ENCODE measurements at regions not wholly inside any gene's neighbourhood (a gene's known extent, or its start where the extent isn't known, plus 50 kb on each side); places are given as distances from the start of the nearest gene placed in this dataset.

DNA sequence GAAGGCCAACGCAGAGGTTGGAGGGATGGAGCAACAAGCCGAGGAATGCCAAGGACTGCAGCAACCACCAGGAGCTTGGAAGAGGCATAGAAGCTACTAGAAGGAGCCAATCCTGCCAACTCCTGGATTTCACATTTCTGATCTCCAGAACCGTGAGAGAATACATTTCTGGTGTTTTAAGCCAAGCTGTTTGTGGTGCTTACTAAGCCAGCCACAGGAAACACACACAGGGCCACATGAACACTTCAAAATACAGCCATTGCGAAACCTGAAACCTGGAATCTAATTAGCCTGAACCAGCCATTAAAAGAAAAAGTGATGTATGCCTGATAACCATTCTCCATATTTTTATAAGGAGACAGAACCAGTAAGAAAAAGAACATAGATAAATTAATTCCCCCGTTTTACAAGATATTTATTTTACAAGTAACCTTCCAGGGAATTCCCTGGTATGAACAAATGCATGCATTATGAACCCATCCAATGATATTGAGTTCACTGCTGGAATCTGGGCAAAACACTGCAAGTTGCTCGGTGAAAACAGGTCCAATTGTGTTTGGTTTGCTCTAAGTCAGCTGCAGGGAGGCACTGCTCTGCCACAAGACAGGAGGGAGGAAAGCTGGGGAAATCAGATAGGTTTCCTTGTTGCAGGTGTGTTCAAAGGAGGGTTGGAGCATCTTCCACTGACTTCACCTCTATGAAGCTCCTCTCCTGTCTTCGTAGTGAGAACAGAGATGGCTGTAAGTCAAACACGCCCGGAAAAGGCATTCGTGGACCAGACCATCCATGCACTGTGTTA is 70.2 kb downstream of the ETS2 start:
- H3K9me3 Mint-ChIP-seq, result peaks cover 3% of the 10 kb centered on the region
- no peaks in the 10 kb centered on the region for H3K36me3 Mint-ChIP-seq (ENCODE audit: low read depth)
- no peaks in the 10 kb centered on the region for H3K36me3 ChIP-seq (ENCODE audit: insufficient read depth, low read length)
- no peak for TF ChIP-seq CTCF (IDR thresholded peaks at IDR 0.05)
- no peak for ATAC-seq (ENCODE audit: poor library complexity)
- no peaks in the 10 kb centered on the region for H3K27me3 Mint-ChIP-seq
- peaks cover 0 to 3% of the 10 kb centered on the region in 2 experiments for H3K27me3 ChIP-seq (ENCODE audit: control insufficient read depth in 1 of 2, insufficient read depth in 2 of 2, low read length in 2 of 2)
- POLR2A ChIA-PET, result no interaction called here
- CTCF ChIA-PET, result no interaction called here
- no peak for DNase-seq
- H3K9me3 ChIP-seq (ENCODE audit: control insufficient read depth in 1 of 2, insufficient read depth in 1 of 2, low read length in 2 of 2), result peaks cover 0 to 3% of the 10 kb centered on the region in 2 experiments
- no peak overlapping the region for H3K27ac ChIP-seq (ENCODE audit: low read depth in 1 of 2, low read length in 2 of 2)
- intact Hi-C loops (cut with DNase I, micrococcal nuclease), result no loop called here
- H3K4me3 ChIP-seq (ENCODE audit: low read length), result no peak overlapping the region
- H3K4me1 ChIP-seq (ENCODE audit: insufficient read depth, low read length), result no peaks in the 10 kb centered on the region
- no peak overlapping the region for H3K4me3 Mint-ChIP-seq
- H3K4me1 Mint-ChIP-seq (ENCODE audit: low read depth), result no peaks in the 10 kb centered on the region
- no peak overlapping the region for H3K27ac Mint-ChIP-seq

All from CD4-positive, alpha-beta T cell (primary cell).